Spleen (tissue), 11 donors: ENCODE measurements at regions not wholly inside any gene's neighbourhood (a gene's known extent, or its start where the extent isn't known, plus 50 kb on each side); places are given as distances from the start of the nearest gene placed in this dataset.
A peak's percentile ranks its signal among the peaks of the same experiment; 100 is the strongest.

Experiments used
- DNase-seq: peaks from one replicate; pipeline ENCODE4 v3.0.0-alpha.2; 2020
- H3K27ac ChIP-seq, 8 donors: fragments of 200-600 bp; sonication (generic) in 7 of 8; 1 replicate in 4 of 8; 2 replicates in 4 of 8; pipeline versions ENCODE4 v1.5.0 to v1.8.0; 2016 to 2021; ENCODE audit warnings: inconsistent platforms in 4 of 8, mild to moderate bottlenecking in 4 of 8, moderate library complexity in 1 of 8
- H3K27me3 ChIP-seq, 7 donors: fragments of 200-600 bp; sonication (generic) in 6 of 7; replicated peaks in 1 of 7; 1 replicate in 4 of 7; 2 replicates in 3 of 7; pipeline versions ENCODE4 v1.5.0 to v1.8.0; 2016 to 2021; ENCODE audit warnings: inconsistent platforms in 3 of 7, mild to moderate bottlenecking in 1 of 7
- H3K36me3 ChIP-seq, 6 donors: fragments of 200-600 bp; sonication (generic) in 5 of 6; 1 replicate in 4 of 6; 2 replicates in 2 of 6; pipeline versions ENCODE4 v1.5.0 to v1.8.0; 2016 to 2021; ENCODE audit warnings: inconsistent platforms in 2 of 6
- H3K4me1 ChIP-seq, 6 donors: fragments of 200-600 bp; sonication (generic) in 5 of 6; 1 replicate in 3 of 6; 2 replicates in 3 of 6; pipeline versions ENCODE4 v1.5.0 to v1.8.0; 2016 to 2021; ENCODE audit warnings: inconsistent platforms in 3 of 6
- H3K4me3 ChIP-seq, 8 donors: fragments of 200-600 bp; sonication (generic) in 7 of 8; 1 replicate in 4 of 8; 2 replicates in 4 of 8; pipeline versions ENCODE4 v1.5.0 to v1.8.0; 2016 to 2021; ENCODE audit warnings: inconsistent platforms in 4 of 8, mild to moderate bottlenecking in 4 of 8, moderate library complexity in 2 of 8
- H3K9me3 ChIP-seq, 8 donors: fragments of 200-600 bp; sonication (generic) in 7 of 8; 1 replicate in 4 of 8; 2 replicates in 4 of 8; pipeline versions ENCODE4 v1.5.0 to v1.8.0; 2016 to 2021; ENCODE audit warnings: inconsistent platforms in 4 of 8
- POLR2A ChIP-seq, 3 donors: fragments of 450-650 bp; IDR thresholded peaks; one replicate each; pipeline ENCODE4 v1.5.1; 2017; ENCODE audit warnings: antibody characterized with exemption in 3 of 3, mild to moderate bottlenecking in 1 of 3
- POLR2AphosphoS5 ChIP-seq, 3 donors: sonication (generic); formaldehyde crosslinking; IDR thresholded peaks; one replicate each; pipeline ENCODE4 v1.5.1; 2017; ENCODE audit warnings: antibody characterized with exemption in 3 of 3
- WGBS, 5 donors: extraction: QIAGEN DNeasy Blood & Tissue Kit in 3 of 5; methylation state at CpG; one replicate each; pipeline versions ENCODE4 v1.1.5 to v1.1.7; 2013 to 2018; 5-methylcytosine and 5-hydroxymethylcytosine counted together
- intact Hi-C: fragments of 100-400 bp; cut with DNase I; formaldehyde crosslinking; loops from one replicate; pipeline ENCODE4 v1.15.0; 2023; ENCODE audit warnings: low total_unique reads
- TF ChIP-seq, protein P1 (sequence below), 11 experiments: fragments of 200-600 bp in 7 of 11; fragments of 450-650 bp in 4 of 11; sonication (generic) in 4 of 11; IDR thresholded peaks in 8 of 11; conservative IDR thresholded peaks in 3 of 11; 1 replicate in 7 of 11; 2 replicates in 4 of 11; pipeline versions ENCODE4 v1.4.0 to v1.8.0; 2016 to 2021; ENCODE audit warnings: antibody characterized with exemption in 11 of 11, inconsistent platforms in 4 of 11, mild to moderate bottlenecking in 1 of 11
- donor health status: healthy with polysubstance abuse.
- donor health status: DM: no; HTN: no; CAD: no; lungs with moderate emphysema.
- donor health status: DM: no; HTN: no; CAD: no.
- donor health status: Bipolar disorder and iron deficiency.
- donor health status: healthy.
- donor health status: DM: no; HTN: no; CAD: no.
- donor health status: DM: yes; HTN: yes; CAD: no.

DNA sequence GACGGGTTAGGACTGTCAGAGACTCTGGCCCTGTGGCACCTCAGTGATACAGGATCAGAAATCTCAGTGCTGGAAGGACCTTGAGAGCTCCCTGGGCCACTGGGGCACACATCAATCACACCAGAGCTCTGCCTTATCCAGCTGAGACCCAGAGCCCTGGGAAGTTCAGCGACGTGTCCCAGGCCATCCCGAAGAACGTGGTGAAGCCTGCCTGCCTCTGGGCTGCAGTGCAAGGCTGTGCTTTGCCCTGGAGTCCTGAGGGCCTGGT, 79.8 kb upstream of the MGMT start:
- DNase-seq, result no peak
- 78 to 94% (median 85%) methylated on average over 5 of the region's 5 CpGs for WGBS, 5 donors
- no peak for TF ChIP-seq POLR2A (IDR thresholded peaks at IDR 0.05)
- TF ChIP-seq, protein P1, sequence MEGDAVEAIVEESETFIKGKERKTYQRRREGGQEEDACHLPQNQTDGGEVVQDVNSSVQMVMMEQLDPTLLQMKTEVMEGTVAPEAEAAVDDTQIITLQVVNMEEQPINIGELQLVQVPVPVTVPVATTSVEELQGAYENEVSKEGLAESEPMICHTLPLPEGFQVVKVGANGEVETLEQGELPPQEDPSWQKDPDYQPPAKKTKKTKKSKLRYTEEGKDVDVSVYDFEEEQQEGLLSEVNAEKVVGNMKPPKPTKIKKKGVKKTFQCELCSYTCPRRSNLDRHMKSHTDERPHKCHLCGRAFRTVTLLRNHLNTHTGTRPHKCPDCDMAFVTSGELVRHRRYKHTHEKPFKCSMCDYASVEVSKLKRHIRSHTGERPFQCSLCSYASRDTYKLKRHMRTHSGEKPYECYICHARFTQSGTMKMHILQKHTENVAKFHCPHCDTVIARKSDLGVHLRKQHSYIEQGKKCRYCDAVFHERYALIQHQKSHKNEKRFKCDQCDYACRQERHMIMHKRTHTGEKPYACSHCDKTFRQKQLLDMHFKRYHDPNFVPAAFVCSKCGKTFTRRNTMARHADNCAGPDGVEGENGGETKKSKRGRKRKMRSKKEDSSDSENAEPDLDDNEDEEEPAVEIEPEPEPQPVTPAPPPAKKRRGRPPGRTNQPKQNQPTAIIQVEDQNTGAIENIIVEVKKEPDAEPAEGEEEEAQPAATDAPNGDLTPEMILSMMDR (IDR thresholded peaks at IDR 0.05 in 8 of 11, conservative IDR thresholded peaks at IDR 0.05 in 3 of 11), result no peak
- Histone ChIP-seq H3K27ac (peak overlapping the region in 4 of 8 donors; percentile 9 to 41 (median 16)), H3K4me3 (no peak overlapping the region), H3K36me3 (no peaks in the 10 kb centered on the region), H3K4me1 (peaks cover 0 to 5% (median 3%) of the 10 kb centered on the region in 6 donors), H3K27me3 (no peaks in the 10 kb centered on the region), H3K9me3 (no peaks in the 10 kb centered on the region)
- intact Hi-C loops, result no loop called here

DNA sequence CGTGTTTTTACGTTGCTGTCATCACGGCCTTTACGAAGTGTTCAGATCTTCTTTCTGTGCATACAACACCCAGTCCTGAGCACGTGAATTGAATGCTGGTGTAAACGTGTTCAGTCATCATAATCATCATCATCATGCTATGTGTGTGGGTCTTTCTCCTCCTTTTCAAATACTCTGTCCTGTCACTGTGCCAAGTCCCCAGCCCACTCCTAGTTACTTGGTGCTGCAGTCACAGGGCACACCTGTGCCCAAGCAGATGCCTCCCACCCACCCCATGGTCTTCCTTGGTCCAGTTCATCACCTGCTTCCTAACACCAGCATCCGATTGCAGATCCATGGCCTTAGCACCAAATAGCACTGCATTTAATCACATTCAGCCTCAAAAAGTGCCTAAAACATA, 78.6 kb upstream of the MGMT start:
- DNase-seq, result no peak
- intact Hi-C loops, result no loop called here
- Histone ChIP-seq H3K27me3 (peaks cover 0 to 8% (median 0%) of the 10 kb centered on the region in 7 donors), H3K4me3 (no peak overlapping the region), H3K27ac (no peak overlapping the region), H3K36me3 (no peaks in the 10 kb centered on the region), H3K9me3 (no peaks in the 10 kb centered on the region), H3K4me1 (peaks cover 0 to 5% (median 3%) of the 10 kb centered on the region in 6 donors)
- TF ChIP-seq POLR2AphosphoS5 (IDR thresholded peaks at IDR 0.05) (no peak), POLR2A (IDR thresholded peaks at IDR 0.05) (no peak)
- TF ChIP-seq, protein P1 (IDR thresholded peaks at IDR 0.05 in 8 of 11, conservative IDR thresholded peaks at IDR 0.05 in 3 of 11), result no peak
- WGBS, 5 donors, result 83 to 94% (median 93%) methylated on average over 7 of the region's 7 CpGs

DNA sequence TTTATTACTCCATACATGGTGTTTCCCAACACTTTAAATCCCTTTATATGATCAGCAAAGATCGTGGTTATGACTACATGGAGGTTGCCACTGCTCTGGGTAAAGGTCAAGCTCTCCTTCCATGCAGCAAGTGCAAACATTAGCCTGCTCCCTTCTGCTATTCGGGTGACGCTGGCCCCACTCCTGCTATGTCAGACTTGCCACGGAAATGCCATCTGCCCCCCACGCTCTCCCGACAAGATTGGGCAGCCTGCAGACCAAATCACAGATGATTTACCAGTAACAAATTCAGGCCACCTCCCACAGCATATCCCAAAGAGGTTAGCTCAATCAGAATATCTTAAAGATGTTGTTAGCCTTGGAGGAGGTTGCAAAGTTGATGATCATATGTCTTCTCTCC, 77.8 kb upstream of the MGMT start:
- no peak for DNase-seq
- 84 to 96% (median 85%) methylated on average over 6 of the region's 6 CpGs for WGBS, 5 donors
- Histone ChIP-seq H3K9me3 (no peaks in the 10 kb centered on the region), H3K4me1 (peaks cover 0 to 5% (median 3%) of the 10 kb centered on the region in 6 donors), H3K36me3 (no peaks in the 10 kb centered on the region), H3K27ac (no peak overlapping the region), H3K4me3 (no peak overlapping the region), H3K27me3 (peaks cover 0 to 13% (median 0%) of the 10 kb centered on the region in 7 donors)
- intact Hi-C loops, result no loop called here
- TF ChIP-seq POLR2A (IDR thresholded peaks at IDR 0.05), result no peak
- no peak for TF ChIP-seq POLR2AphosphoS5 (IDR thresholded peaks at IDR 0.05)
- TF ChIP-seq, protein P1 (IDR thresholded peaks at IDR 0.05 in 8 of 11, conservative IDR thresholded peaks at IDR 0.05 in 3 of 11), result no peak

DNA sequence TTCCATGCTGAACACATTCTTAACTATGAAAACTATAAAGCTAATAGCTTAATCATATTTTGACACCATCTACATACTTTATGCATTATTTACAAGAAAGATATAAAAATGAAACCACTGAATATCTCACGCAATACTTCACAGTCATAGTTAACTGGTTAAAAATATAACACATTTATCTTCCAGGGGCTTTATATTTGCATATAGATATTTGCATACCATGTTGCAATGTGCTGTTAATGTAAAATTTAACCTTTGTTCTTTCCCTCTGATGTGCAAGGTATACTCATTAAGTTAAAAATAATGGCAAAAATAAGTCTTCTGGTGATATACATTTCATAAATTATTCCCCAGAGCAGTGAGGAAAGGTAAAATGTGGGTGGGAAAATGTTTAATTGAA, 76.9 kb upstream of the MGMT start:
- WGBS, 5 donors, result 77 to 83% (median 81%) methylated on average over 1 of the region's 1 CpG
- no peaks in the 10 kb centered on the region for H3K36me3 ChIP-seq
- intact Hi-C loops, result no loop called here
- H3K4me1 ChIP-seq, result peaks cover 0 to 5% (median 3%) of the 10 kb centered on the region in 6 donors
- no peak overlapping the region for H3K4me3 ChIP-seq
- H3K27me3 ChIP-seq, result peaks cover 0 to 13% (median 0%) of the 10 kb centered on the region in 7 donors
- no peak overlapping the region for H3K27ac ChIP-seq
- TF ChIP-seq POLR2AphosphoS5 (IDR thresholded peaks at IDR 0.05), result no peak
- TF ChIP-seq, protein P1 (IDR thresholded peaks at IDR 0.05 in 8 of 11, conservative IDR thresholded peaks at IDR 0.05 in 3 of 11), result no peak
- no peaks in the 10 kb centered on the region for H3K9me3 ChIP-seq
- no peak for DNase-seq
